Erythroblast (primary cell): ENCODE measurements at regions not wholly inside any gene's neighbourhood (a gene's known extent, or its start where the extent isn't known, plus 50 kb on each side); places are given as distances from the start of the nearest gene placed in this dataset.
A peak's percentile ranks its signal among the peaks of the same experiment; 100 is the strongest.

Source experiments
- DNase-seq, 2 experiments: peaks; one replicate each; lab custom pipeline; 2025; lab: John Stamatoyannopoulos, UW
- GATA1 ChIP-seq: IDR thresholded peaks from 2 replicates; pipeline ENCODE4 v1.6.1; 2011; ENCODE audit warnings: low read depth, mild to moderate bottlenecking, control low read depth, low read length, moderate library complexity
- POLR2A ChIP-seq: IDR thresholded peaks from 2 replicates; pipeline ENCODE4 v1.6.1; 2011; ENCODE audit warnings: mild to moderate bottlenecking, low read length

- TF ChIP-seq POLR2A (no peak), GATA1 (no peak)
Observed at GRCh38 chr11:97428247-97428790, 1038.5 kb downstream of the JRKL start.

GRCh38 chr11:97430877-97431276 lies 1041.1 kb downstream of the JRKL start:
- TF ChIP-seq POLR2A: no peak
- no peak for TF ChIP-seq GATA1
- DNase-seq: no peak

More at GRCh38 chr11:97428247-97428790, 1038.5 kb downstream of the JRKL start:
- no peak for DNase-seq

GRCh38 chr11:97432926-97433325 lies 1043.1 kb downstream of the JRKL start:
- TF ChIP-seq POLR2A (no peak), GATA1 (no peak)
- no peak for DNase-seq

- TF ChIP-seq GATA1 (no peak), POLR2A (no peak)
Observed at GRCh38 chr11:97445561-97445960, 1055.7 kb downstream of the JRKL start.

DNA sequence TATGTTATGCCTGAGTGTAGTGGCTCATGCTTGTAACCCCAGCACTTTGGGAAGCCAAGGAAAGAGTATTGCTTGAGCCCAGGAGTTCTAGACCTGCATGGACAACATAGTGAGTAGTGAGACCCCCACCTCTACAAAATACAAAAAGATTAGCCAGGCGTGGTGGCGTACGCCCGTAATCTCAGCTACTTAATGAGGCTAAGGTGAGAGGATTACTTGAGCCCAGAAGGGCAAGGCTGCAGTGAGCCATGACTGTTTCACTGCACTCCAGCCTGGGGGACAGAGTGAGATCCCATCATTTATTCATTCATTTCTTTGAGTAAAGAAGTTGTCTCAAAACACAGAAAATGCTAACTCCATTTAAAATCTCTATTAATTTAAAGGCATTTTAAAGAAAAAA lies 1061.6 kb downstream of the JRKL start:
- DNase-seq: no peak

More at GRCh38 chr11:97445561-97445960, 1055.7 kb downstream of the JRKL start:
- no peak for DNase-seq

GRCh38 chr11:97454988-97455387 lies 1065.2 kb downstream of the JRKL start:
- DNase-seq: peak; percentile 1 to 34

More for the DNA sequence above, 1061.6 kb downstream of the JRKL start:
- TF ChIP-seq GATA1: no peak
- TF ChIP-seq POLR2A: no peak

DNA sequence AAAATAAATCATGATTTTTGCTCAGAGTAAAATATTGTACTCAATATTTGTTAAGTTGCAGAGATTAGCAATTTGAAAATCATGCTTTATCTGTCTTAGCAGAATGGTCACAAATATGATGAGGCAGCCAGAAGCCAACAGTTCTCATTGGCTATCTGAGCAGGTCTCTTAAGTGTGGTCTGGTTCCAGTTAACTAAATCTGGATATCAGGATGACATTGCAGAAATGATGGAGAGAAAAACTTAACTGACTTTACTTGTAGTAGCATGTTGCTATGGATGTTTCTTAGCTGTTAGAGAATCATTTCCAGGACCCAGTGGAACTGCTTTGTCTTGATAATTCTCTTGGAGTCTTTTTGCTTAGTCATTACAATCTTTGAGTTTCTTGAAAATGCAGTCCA lies 1070.3 kb downstream of the JRKL start:
- no peak for TF ChIP-seq POLR2A
- no peak for TF ChIP-seq GATA1
- DNase-seq: no peak

More at GRCh38 chr11:97454988-97455387, 1065.2 kb downstream of the JRKL start:
- TF ChIP-seq GATA1 (no peak), POLR2A (no peak)

- no peak for DNase-seq
- TF ChIP-seq POLR2A: no peak
Observed at GRCh38 chr11:97461044-97461880, 1071.4 kb downstream of the JRKL start.

- DNase-seq: no peak
- TF ChIP-seq POLR2A (no peak), GATA1 (no peak)
Observed at GRCh38 chr11:97461934-97462333, 1072.1 kb downstream of the JRKL start.

DNA sequence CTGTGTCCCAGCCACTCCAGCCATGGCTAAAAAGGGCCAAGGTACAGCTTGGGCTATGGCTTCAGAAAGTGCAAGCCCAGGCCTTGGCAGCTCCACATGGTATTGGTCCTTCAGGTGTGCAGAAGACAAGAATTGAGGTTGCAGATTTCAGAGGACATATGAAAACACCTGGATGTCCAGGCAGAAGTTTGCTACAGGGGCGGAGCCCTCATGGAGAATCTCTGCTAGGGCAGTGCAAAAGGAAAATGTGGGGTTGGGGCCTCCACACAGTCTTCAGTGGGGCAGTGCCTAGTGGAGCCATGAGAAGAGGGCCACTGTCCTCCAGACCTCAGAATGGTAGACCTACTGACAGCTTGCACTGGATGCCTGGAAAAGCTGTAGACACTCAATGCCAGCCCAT lies 1074.1 kb downstream of the JRKL start:
- no peak for TF ChIP-seq POLR2A
- no peak for TF ChIP-seq GATA1
- no peak for DNase-seq

GRCh38 chr11:97471480-97471879 lies 1081.7 kb downstream of the JRKL start:
- DNase-seq: no peak
- TF ChIP-seq POLR2A (no peak), GATA1 (no peak)

DNA sequence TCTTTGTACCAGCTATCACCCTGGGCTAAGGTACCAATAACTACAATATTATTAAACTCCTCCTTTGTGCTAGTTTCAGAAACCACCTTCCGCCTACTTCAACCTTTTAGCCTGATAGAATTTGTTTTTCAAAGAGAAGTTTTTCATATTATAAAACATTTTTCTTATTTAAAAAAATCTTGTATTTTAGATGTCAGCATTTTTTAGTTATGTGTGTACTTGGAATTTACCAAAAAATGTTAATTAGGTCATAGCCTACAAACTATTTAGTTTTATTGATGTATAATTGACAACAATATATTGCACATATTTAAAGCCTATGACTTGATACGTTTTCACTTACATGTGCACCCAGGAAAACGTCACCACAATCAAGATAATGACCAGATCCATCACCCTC lies 1097.6 kb downstream of the JRKL start:
- TF ChIP-seq POLR2A (no peak), GATA1 (no peak)
- DNase-seq: no peak

- no peak for DNase-seq
- no peak for TF ChIP-seq GATA1
- no peak for TF ChIP-seq POLR2A
Observed at GRCh38 chr11:97498891-97499290, 1109.1 kb downstream of the JRKL start.

DNA sequence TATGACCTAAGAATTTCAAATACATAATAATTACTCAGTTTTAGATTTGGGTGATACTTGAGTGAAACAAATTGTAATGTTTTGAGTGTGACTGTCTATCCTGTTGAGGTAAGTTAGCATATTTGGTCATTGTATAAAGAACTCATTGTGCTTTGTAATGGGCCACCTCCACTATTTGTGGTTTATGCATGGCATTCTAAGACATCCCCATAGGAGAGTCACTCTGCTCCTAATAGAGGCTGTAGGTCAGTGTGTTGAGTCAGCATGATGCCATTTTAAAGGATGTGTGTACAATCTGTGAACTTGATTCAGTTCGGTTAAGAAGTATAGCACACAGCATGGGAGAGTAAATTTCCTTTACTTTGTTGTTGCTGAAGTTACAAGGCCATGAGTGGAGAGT lies 1112.4 kb downstream of the JRKL start:
- TF ChIP-seq POLR2A (no peak), GATA1 (no peak)
- no peak for DNase-seq
